ENCODE measurements at regions not wholly inside any gene's neighbourhood (a gene's known extent, or its start where the extent isn't known, plus 50 kb on each side); places are given as distances from the start of the nearest gene placed in this dataset.

DNA sequence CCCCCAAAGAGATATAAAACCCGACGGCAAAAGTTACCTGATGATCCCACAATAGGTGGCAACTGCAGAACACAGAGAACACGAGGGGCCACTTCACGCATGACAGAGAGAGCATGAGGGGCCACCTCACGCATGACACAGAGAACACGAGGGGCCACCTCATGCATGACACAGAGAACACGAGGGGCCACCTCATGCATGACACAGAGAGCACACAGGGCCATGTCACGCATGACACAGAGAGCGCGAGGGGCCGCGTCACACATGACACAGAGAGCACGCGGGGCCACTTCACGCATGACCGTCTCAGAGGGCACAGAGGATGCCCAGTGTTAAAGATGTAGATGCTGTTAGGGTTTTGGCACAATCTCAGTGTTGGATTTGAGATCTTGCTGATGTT is 1359.5 kb downstream of the TBC1D22A start:
- TF ChIP-seq, protein P1, sequence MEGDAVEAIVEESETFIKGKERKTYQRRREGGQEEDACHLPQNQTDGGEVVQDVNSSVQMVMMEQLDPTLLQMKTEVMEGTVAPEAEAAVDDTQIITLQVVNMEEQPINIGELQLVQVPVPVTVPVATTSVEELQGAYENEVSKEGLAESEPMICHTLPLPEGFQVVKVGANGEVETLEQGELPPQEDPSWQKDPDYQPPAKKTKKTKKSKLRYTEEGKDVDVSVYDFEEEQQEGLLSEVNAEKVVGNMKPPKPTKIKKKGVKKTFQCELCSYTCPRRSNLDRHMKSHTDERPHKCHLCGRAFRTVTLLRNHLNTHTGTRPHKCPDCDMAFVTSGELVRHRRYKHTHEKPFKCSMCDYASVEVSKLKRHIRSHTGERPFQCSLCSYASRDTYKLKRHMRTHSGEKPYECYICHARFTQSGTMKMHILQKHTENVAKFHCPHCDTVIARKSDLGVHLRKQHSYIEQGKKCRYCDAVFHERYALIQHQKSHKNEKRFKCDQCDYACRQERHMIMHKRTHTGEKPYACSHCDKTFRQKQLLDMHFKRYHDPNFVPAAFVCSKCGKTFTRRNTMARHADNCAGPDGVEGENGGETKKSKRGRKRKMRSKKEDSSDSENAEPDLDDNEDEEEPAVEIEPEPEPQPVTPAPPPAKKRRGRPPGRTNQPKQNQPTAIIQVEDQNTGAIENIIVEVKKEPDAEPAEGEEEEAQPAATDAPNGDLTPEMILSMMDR (conservative IDR thresholded peaks at IDR 0.05; ENCODE audit: low read length) = no peak
- TF ChIP-seq EZH2phosphoT487 (IDR thresholded peaks at IDR 0.05; ENCODE audit: borderline replicate concordance) = no peak
